Naive thymus-derived CD8-positive, alpha-beta T cell (primary cell): ENCODE measurements at regions not wholly inside any gene's neighbourhood (a gene's known extent, or its start where the extent isn't known, plus 50 kb on each side); places are given as distances from the start of the nearest gene placed in this dataset.

ENCODE experiments used
- ATAC-seq, 2 donors: fragments of 150-1000 bp; cut with Tn5 transposase in 1 of 2; sonication (Bioruptor Pico), chemical (Tn5 transposase) in 1 of 2; 1 replicate in 1 of 2; 2 replicates in 1 of 2; pipeline ENCODE4 v1.10.0; 2021; ENCODE audit warnings: mild to moderate bottlenecking in 2 of 2, moderate library complexity in 2 of 2
- POLR2A ChIA-PET: fragments of 350-600 bp; sonication (Branson Sonifier 250); formaldehyde crosslinking; loops from one replicate; lab custom pipeline; 2021; ENCODE audit warnings: antibody characterized with exemption; lab: Charles Lee
- DNase-seq, 10 donors: peaks; one replicate each; pipeline versions ENCODE4 v3.0.0 to v3.0.0-alpha.2; 2020 to 2022
- H3K27ac Mint-ChIP-seq, 10 donors: one replicate each; pipeline ENCODE4 v1.8.0; 2020 to 2022; ENCODE audit warnings: mild to moderate bottlenecking in 10 of 10, mixed read lengths in 10 of 10, moderate library complexity in 4 of 10, inconsistent platforms in 1 of 10
- H3K27me3 Mint-ChIP-seq, 5 donors: one replicate each; pipeline ENCODE4 v1.8.0; 2021 to 2022; ENCODE audit warnings: mixed read lengths in 5 of 5
- H3K36me3 Mint-ChIP-seq, 3 donors: one replicate each; pipeline ENCODE4 v1.8.0; 2020 to 2022; ENCODE audit warnings: mixed read lengths in 3 of 3, mild to moderate bottlenecking in 2 of 3, inconsistent platforms in 1 of 3
- H3K4me1 Mint-ChIP-seq, 4 donors: one replicate each; pipeline ENCODE4 v1.8.0; 2021 to 2022; ENCODE audit warnings: mixed read lengths in 4 of 4
- H3K4me3 Mint-ChIP-seq, 10 donors: one replicate each; pipeline ENCODE4 v1.8.0; 2020 to 2022; ENCODE audit warnings: mild to moderate bottlenecking in 10 of 10, mixed read lengths in 10 of 10, moderate library complexity in 6 of 10, inconsistent platforms in 1 of 10
- H3K9me3 Mint-ChIP-seq, 9 donors: one replicate each; pipeline ENCODE4 v1.8.0; 2020 to 2022; ENCODE audit warnings: mixed read lengths in 9 of 9, mild to moderate bottlenecking in 3 of 9, inconsistent platforms in 1 of 9, moderate library complexity in 1 of 9

GRCh38 chr18:30634249-30634648, 408.3 kb downstream of the DSC3 start:
- H3K4me1 Mint-ChIP-seq, result no peaks in the 10 kb centered on the region
- ATAC-seq (no peak), DNase-seq (no peak)
- no peak overlapping the region for H3K27ac Mint-ChIP-seq
- peaks cover 0 to 7% (median 0%) of the 10 kb centered on the region in 3 donors for H3K36me3 Mint-ChIP-seq
- peaks cover 0 to 8% (median 0%) of the 10 kb centered on the region in 5 donors for H3K27me3 Mint-ChIP-seq
- H3K9me3 Mint-ChIP-seq, result peaks cover 0 to 51% (median 11%) of the 10 kb centered on the region in 9 donors
- H3K4me3 Mint-ChIP-seq, result no peak overlapping the region
- POLR2A ChIA-PET, result no interaction called here

DNA sequence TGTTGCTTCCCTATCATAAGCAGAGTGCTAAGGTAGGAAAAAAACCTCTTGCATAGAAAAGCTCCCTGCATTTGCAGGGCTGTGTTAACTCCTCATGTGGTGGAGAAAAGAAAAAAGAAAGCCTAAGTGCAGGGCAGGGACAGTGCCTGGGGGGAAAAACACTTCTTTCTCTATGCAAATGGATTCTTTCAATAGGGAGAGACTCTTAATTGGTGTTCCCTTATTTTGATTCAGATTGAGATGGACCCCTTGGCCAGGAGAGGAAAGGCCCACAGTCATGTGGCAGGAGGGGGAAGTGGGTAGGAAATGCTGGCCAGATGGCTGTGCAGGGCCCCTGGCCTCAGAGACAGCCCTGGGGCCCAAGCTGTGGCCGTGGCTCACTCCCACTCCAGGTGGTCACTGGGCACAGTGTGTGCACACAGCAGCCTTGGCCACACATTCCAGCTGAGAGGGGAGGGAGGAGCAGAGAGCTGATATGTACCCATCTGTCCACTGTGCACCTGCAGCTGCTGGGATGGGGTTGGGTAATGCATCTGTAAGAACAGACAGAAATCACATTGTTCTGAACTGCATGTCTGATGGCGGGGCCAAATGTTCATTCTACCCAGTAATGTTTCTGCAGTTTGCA, 410.4 kb downstream of the DSC3 start:
- DNase-seq, result no peak
- H3K36me3 Mint-ChIP-seq, result peaks cover 0 to 7% (median 0%) of the 10 kb centered on the region in 3 donors
- no peaks in the 10 kb centered on the region for H3K4me1 Mint-ChIP-seq
- H3K27me3 Mint-ChIP-seq, result peaks cover 0 to 8% (median 0%) of the 10 kb centered on the region in 5 donors
- H3K27ac Mint-ChIP-seq, result no peak overlapping the region
- POLR2A ChIA-PET, result no interaction called here
- no peak overlapping the region for H3K4me3 Mint-ChIP-seq
- H3K9me3 Mint-ChIP-seq, result peaks cover 0 to 45% (median 10%) of the 10 kb centered on the region in 9 donors
- ATAC-seq, result no peak

DNA sequence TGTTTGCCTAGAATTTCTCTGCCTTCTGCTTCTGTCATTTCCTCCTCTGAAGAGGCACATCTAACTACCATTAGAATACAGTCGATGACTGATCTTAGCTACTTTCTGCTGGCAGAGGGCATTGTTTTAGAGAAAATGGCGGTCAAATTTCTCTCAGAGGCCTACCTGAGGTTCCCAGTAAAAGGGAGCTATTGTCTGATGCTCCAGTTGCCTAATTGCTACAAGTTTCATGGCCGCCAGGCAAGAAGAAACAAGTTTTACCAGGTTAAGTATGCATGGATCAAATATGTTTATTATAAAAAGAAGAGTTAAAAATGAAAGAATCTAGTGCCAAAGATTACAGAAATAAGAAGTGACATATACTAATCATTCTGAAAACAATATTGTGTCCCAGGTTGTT, 416.6 kb downstream of the DSC3 start:
- Mint-ChIP-seq H3K27ac (no peak overlapping the region), H3K9me3 (peaks cover 0 to 47% (median 11%) of the 10 kb centered on the region in 9 donors), H3K27me3 (peaks cover 0 to 7% (median 0%) of the 10 kb centered on the region in 5 donors), H3K36me3 (peaks cover 0 to 7% (median 0%) of the 10 kb centered on the region in 3 donors), H3K4me3 (no peak overlapping the region), H3K4me1 (no peaks in the 10 kb centered on the region)
- DNase-seq (no peak), ATAC-seq (no peak)
- POLR2A ChIA-PET, result no interaction called here

DNA sequence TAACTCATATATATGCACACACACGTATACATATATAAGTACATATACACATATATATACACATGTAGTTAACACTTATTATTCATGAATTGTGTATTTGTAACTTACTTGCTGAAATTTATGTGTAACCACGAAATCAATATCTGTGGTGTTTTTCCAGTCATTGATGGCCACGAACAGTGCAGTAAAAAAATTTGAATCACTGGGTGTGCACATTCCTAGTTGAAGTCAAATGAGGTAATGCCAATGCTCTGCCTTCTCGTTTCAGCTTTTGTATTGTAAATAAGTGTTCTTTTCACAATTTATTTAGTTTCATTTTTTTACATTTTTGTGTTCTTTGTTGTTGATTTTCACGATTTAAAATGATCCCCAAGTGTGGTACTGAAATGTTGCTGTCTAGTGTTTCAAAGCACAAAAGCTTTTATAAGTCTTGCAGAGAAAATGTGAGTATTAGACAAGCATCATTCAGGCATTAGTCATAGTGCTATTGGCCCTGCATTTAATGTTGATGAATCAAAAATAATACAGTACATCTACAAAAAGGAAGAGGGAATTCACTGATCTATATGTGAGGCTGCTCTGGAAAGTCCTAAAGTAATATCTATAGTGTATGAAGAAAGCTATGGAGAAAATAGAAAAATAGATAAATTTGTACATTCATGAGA, 419.0 kb downstream of the DSC3 start:
- H3K4me1 Mint-ChIP-seq, result no peaks in the 10 kb centered on the region
- H3K27ac Mint-ChIP-seq, result no peak overlapping the region
- no peak overlapping the region for H3K4me3 Mint-ChIP-seq
- peaks cover 0 to 35% (median 11%) of the 10 kb centered on the region in 9 donors for H3K9me3 Mint-ChIP-seq
- ATAC-seq, result no peak
- H3K27me3 Mint-ChIP-seq, result no peaks in the 10 kb centered on the region
- H3K36me3 Mint-ChIP-seq, result no peaks in the 10 kb centered on the region
- DNase-seq, result no peak
- POLR2A ChIA-PET, result no interaction called here

- ATAC-seq (no peak), DNase-seq (no peak)
- H3K4me3 Mint-ChIP-seq, result no peak overlapping the region
- no peaks in the 10 kb centered on the region for H3K36me3 Mint-ChIP-seq
- H3K9me3 Mint-ChIP-seq, result peaks cover 0 to 38% (median 11%) of the 10 kb centered on the region in 9 donors
- no peaks in the 10 kb centered on the region for H3K27me3 Mint-ChIP-seq
- H3K27ac Mint-ChIP-seq, result no peak overlapping the region
- POLR2A ChIA-PET, result no interaction called here
- H3K4me1 Mint-ChIP-seq, result no peaks in the 10 kb centered on the region
Measured at GRCh38 chr18:30622635-30623034, 419.9 kb downstream of the DSC3 start.

- Mint-ChIP-seq H3K36me3 (no peaks in the 10 kb centered on the region), H3K4me3 (no peak overlapping the region), H3K27me3 (no peaks in the 10 kb centered on the region), H3K4me1 (no peaks in the 10 kb centered on the region), H3K27ac (no peak overlapping the region), H3K9me3 (peaks cover 0 to 38% (median 11%) of the 10 kb centered on the region in 9 donors)
- ATAC-seq, result no peak
- no peak for DNase-seq
- POLR2A ChIA-PET, result no interaction called here
Measured at GRCh38 chr18:30622104-30622503, 420.4 kb downstream of the DSC3 start.

DNA sequence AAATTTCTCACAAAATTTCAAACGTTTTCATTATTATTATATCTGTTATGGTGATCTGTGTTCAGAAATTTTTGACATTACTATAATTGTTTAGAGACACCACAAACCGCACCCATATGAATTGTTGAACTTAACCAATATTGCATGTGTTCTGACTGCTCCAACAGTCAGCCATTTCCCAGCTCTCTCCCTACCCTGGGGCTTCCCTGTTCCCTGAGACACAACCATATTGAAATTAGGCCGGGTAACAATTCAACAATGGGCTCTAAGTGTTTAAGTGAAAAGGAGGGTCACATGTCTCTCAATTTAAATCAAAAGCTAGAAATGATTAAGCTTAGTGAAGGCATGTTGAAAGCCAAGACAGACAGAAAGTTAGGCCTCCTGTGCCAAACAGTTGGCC, 424.0 kb downstream of the DSC3 start:
- Mint-ChIP-seq H3K27me3 (no peaks in the 10 kb centered on the region), H3K9me3 (peaks cover 0 to 38% (median 8%) of the 10 kb centered on the region in 9 donors), H3K4me1 (no peaks in the 10 kb centered on the region), H3K27ac (no peak overlapping the region), H3K4me3 (no peak overlapping the region), H3K36me3 (no peaks in the 10 kb centered on the region)
- ATAC-seq (no peak), DNase-seq (no peak)
- POLR2A ChIA-PET, result no interaction called here

- H3K27ac Mint-ChIP-seq, result no peak overlapping the region
- H3K4me1 Mint-ChIP-seq, result no peaks in the 10 kb centered on the region
- no peak overlapping the region for H3K4me3 Mint-ChIP-seq
- no peak for DNase-seq
- H3K27me3 Mint-ChIP-seq, result no peaks in the 10 kb centered on the region
- H3K36me3 Mint-ChIP-seq, result no peaks in the 10 kb centered on the region
- ATAC-seq, result no peak
- H3K9me3 Mint-ChIP-seq, result peaks cover 0 to 20% (median 5%) of the 10 kb centered on the region in 9 donors
- POLR2A ChIA-PET, result no interaction called here
Measured at GRCh38 chr18:30616414-30616813, 426.1 kb downstream of the DSC3 start.

- H3K4me1 Mint-ChIP-seq, result no peaks in the 10 kb centered on the region
- no peaks in the 10 kb centered on the region for H3K36me3 Mint-ChIP-seq
- H3K27me3 Mint-ChIP-seq, result no peaks in the 10 kb centered on the region
- DNase-seq, result no peak
- no peak for ATAC-seq
- POLR2A ChIA-PET, result no interaction called here
- H3K9me3 Mint-ChIP-seq, result peaks cover 0 to 22% (median 2%) of the 10 kb centered on the region in 9 donors
- no peak overlapping the region for H3K4me3 Mint-ChIP-seq
- no peak overlapping the region for H3K27ac Mint-ChIP-seq
Measured at GRCh38 chr18:30613467-30613801, 429.1 kb downstream of the DSC3 start.

DNA sequence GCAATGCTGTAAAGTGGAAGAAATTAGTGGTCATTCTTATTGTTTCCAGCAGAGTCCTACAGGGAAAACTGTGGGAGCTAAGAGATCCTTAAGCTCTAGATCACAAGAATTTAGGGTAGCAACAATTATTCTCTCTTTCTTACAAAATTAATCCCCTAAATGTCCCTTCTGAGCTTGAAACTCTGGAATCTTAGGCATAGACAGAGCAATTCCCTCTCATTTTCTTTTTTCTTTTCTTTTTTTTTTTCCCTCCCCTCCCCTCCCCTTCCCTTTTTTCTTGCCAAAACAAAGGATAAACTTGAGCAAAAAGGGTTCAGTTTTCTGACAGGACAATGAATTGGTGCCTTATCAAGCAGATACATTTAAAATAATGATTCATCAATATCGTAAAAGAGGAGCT, 441.0 kb downstream of the DSC3 start:
- DNase-seq (no peak), ATAC-seq (no peak)
- Mint-ChIP-seq H3K27me3 (no peaks in the 10 kb centered on the region), H3K27ac (no peak overlapping the region), H3K36me3 (no peaks in the 10 kb centered on the region), H3K4me3 (no peak overlapping the region), H3K9me3 (peaks cover 2 to 15% (median 8%) of the 10 kb centered on the region in 9 donors), H3K4me1 (no peaks in the 10 kb centered on the region)
- POLR2A ChIA-PET, result no interaction called here

DNA sequence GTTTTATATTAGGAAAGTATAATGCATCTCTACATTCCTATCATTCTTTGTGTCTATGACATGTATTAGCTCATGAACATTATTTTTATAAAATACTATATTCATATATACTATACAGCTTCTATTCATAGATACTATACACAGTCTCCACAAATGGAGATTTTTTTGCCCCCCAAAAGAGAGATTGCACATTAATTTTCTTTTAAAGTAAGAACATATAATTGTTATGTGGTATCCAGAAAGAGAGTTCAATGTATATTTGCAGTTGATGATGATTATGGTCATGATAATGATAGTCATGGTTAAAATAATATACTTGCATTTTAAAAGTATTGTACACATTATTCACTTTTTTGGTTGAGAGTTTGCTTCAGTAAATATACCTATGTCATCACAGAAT, 445.3 kb downstream of the DSC3 start:
- no peaks in the 10 kb centered on the region for H3K27me3 Mint-ChIP-seq
- H3K27ac Mint-ChIP-seq, result no peak overlapping the region
- POLR2A ChIA-PET, result no interaction called here
- H3K4me3 Mint-ChIP-seq, result no peak overlapping the region
- no peak for DNase-seq
- H3K36me3 Mint-ChIP-seq, result peaks cover 0 to 4% (median 0%) of the 10 kb centered on the region in 3 donors
- peaks cover 0 to 36% (median 11%) of the 10 kb centered on the region in 9 donors for H3K9me3 Mint-ChIP-seq
- no peaks in the 10 kb centered on the region for H3K4me1 Mint-ChIP-seq
- no peak for ATAC-seq

DNA sequence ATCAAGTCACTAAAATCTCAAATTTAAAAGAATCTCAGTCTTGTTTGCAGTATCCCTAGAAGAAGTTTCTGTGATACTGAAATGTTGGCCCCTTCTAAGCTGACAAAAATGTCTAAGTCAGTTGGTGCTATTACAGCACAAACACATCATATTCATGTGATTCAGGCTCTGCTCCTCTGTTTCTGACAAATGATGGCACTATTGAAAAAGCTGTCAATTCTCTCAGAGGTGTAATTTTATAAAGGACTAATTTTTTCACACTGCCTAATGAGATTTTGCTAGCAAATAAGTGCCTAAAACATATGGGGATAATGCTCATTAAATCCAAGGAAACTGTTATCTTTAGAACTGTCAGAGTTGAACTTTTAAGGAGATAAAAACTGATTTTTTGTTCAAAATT, 445.9 kb downstream of the DSC3 start:
- H3K27me3 Mint-ChIP-seq, result no peaks in the 10 kb centered on the region
- ATAC-seq, result no peak
- H3K36me3 Mint-ChIP-seq, result peaks cover 0 to 4% (median 0%) of the 10 kb centered on the region in 3 donors
- DNase-seq, result no peak
- H3K4me1 Mint-ChIP-seq, result no peaks in the 10 kb centered on the region
- H3K4me3 Mint-ChIP-seq, result no peak overlapping the region
- H3K27ac Mint-ChIP-seq, result no peak overlapping the region
- H3K9me3 Mint-ChIP-seq, result peaks cover 0 to 36% (median 11%) of the 10 kb centered on the region in 9 donors
- POLR2A ChIA-PET, result no interaction called here

DNA sequence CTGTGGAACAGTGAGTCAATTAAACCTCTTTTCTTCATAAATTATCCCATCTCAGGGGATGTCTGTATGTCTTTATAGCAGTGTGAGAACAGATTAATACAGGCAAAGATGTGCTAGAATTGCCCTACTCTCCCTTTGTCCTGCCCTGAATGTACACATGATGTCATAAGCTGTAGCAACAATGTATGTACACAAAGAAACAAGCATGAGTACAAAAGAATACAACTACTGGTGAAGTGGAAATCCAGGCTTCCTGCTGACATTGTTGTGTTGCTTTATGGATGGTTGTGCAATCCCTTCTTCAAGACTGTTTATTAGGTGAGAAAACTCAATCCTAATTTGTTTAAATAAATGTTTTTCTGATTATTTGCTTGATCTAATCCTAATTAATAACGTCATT, 446.6 kb downstream of the DSC3 start:
- H3K4me1 Mint-ChIP-seq, result no peaks in the 10 kb centered on the region
- no peak overlapping the region for H3K27ac Mint-ChIP-seq

More for the DNA sequence above, 446.6 kb downstream of the DSC3 start:
- Mint-ChIP-seq H3K27me3 (no peaks in the 10 kb centered on the region), H3K36me3 (peaks cover 0 to 4% (median 0%) of the 10 kb centered on the region in 3 donors), H3K9me3 (peaks cover 0 to 36% (median 11%) of the 10 kb centered on the region in 9 donors), H3K4me3 (no peak overlapping the region)
- POLR2A ChIA-PET, result no interaction called here
- no peak for DNase-seq
- no peak for ATAC-seq
